ENCODE measurements at regions not wholly inside any gene's neighbourhood (a gene's known extent, or its start where the extent isn't known, plus 50 kb on each side); places are given as distances from the start of the nearest gene placed in this dataset.

DNA sequence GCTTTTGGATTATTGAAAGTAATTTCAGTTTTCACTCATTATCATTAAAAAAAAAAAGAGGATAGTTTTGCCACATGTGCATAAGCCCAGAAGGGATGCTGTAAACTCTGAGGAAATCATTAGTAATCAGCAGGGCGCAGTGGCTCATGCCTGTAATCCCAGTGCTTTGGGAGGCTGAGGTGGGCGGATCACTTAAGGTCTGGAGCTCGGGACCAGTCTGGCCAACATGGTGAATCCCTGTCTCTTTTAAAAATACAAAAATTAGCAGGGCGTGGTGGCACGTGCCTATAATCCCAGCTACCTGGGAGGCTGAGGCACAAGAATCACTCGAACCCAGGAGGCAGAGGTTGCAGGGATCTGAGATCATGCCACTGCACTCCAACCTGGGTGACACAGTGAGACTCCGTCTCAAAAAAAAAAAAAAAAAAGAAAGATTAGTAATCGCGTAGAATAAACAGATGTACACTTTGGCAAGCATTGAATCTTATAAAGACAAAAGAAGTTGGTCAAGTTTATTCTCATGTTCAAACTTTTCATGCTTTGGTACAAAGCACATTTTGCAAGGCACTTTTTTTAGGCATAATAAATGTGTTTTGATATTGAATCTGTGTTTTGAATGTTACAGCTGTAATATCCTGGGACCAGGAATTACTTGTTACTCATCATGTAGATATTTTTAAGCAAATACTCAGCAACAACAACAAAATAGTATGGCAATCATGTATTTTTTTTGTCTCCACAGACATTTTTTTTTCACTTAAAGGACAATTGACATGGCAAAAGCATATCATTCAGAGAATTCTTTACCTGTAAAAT is 93.2 kb upstream of the AGTR1 start:
- DNase-seq, result no peak

GRCh38 chr3:148605521-148605920 is 92.2 kb upstream of the AGTR1 start:
- DNase-seq, result no peak

DNA sequence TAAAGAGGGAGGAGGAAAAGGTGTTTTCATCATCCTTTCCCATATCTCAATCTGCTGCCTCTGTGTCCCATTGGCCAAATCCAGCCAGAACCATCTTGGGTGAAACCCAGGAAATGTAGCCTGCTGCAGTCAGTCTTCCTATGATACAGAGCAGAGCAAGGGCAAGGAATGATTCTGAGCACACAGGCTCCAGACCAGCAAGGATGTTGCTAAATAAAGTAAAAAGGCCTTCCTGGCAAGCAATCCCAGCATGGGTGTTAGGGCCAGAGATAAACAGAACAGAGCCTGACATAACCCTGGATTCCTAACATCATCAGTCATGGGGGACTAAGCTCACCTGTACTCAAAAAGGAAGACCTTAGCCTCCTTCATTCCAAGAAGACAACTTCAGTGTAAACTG is 90.7 kb upstream of the AGTR1 start:
- DNase-seq, result no peak

GRCh38 chr3:148607491-148607890 is 90.2 kb upstream of the AGTR1 start:
- DNase-seq, result no peak

DNA sequence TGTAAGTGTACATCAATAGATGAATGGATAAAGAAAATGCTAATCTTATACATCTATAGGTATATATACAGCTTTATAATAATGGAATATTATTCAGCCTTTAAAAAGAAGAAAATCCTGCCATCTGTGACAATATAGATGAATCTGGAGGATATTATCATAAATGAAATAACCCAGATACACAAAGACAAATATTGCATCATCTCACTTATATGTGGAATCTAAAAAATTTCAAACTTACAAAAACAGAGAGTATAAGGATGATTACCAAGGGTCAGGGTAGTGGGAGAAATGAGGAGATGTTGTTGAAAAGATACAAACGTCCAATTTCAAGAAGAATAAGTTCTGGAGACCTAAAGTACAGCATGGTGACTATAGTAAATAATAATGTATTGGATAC is 85.4 kb upstream of the AGTR1 start:
- no peak for DNase-seq

- no peak for DNase-seq
Observed at GRCh38 chr3:148615382-148615781, 82.3 kb upstream of the AGTR1 start.

DNA sequence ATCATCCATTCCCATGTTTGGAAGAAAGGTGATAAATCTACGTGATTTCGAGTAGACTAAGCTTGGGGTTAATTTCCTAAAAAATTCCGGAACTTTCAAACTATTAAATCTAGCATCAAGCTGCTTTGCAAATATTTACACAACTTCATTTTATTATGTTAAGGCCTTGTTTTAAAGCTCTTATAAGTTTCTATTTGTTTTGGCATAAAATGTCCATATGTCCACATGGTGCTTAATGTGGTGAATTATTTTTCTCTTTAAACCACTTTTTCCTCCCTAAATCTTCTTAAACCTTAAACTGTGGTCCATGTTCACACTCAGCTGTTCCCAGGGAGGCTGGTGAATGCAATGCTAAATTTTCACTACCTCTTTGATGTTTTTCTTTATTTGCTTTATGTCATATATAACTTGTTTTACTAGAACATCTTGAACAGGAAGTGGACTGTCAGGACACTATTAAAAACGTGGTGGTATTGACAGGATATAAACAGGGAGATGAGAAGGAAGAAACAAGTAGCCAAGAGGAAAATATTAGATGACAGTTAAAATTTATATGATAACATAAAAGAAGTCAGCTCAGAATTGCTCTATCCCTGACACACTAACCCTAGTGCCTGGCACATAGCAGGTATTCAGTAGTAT is 72.5 kb upstream of the AGTR1 start:
- DNase-seq, result no peak

- no peak for DNase-seq
Observed at GRCh38 chr3:148625991-148626390, 71.7 kb upstream of the AGTR1 start.

DNA sequence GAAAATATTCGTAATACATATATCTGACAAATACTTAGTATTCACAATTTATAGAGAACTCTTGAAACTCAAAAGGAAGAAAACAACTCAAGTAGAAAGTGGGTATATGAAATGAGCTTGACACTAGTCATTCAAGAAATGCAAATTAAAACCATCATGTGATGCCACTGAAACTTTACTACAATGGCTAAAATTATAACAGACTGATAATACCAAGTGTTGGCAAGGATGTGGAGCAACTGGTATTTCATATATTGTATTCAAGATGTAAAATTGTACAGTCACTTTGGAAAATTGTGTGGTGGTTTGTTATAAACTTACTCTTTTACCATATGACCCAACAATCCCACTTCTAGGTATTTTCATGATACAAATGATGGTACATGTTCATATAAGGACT is 68.7 kb upstream of the AGTR1 start:
- no peak for DNase-seq

GRCh38 chr3:148631124-148631903 is 66.4 kb upstream of the AGTR1 start:
- no peak for DNase-seq

- DNase-seq, result no peak
Observed at GRCh38 chr3:148641722-148642121, 56.0 kb upstream of the AGTR1 start.

- DNase-seq, result no peak
Observed at GRCh38 chr3:148642214-148642613, 55.5 kb upstream of the AGTR1 start.

- DNase-seq, result no peak
Observed at GRCh38 chr3:148642616-148643015, 55.1 kb upstream of the AGTR1 start.

DNA sequence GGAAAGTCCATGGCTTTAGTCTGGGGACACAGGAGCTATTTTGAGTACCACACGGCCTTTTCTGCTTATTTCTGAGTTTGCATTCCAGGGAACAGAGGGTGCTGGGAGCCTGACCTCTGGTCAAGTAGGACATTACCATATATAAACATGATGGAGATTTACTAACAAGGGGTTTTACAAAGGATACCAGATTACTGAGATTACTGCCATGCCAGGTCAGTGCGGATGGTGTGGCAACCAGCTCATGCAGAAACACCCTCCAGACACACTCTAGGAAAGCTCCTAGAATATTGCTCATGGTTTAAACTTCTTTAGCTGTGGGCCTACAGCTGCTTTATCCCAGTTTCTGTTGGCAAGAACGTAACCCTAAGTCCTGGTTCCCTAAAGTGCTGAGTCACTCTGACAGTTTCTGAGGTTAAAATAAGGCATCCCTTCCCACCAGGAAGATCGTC is 54.3 kb upstream of the AGTR1 start:
- DNase-seq, result no peak

DNA sequence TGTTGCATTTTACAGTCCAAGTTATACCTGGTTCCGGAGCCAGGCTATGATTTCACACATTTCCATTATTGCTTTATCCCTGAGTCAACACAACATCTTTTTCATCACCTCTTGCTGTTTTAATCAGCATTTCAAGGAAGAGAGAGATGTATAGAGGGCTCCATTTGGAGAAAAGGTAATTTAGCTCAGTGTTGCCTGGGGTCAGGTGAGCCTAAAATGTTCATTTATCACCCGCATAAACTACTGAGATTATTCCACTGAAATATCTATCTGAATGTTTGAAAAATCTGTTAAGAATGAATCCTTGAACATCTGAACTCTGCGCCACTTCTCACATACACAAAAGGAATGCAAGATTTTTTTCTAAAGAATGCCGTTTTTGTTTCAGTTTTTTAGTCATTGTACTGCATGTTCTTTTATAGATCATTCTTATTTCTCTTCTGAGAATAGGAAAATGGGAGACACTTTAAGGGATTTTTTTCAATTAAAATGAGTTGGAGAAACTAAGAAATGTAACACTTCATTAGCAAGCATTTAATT is 51.5 kb upstream of the AGTR1 start:
- DNase-seq, result no peak

All from NCI-H2081 treated with DMSO at 0.1 percent for 48 hours (cell line).